ENCODE measurements at regions not wholly inside any gene's neighbourhood (a gene's known extent, or its start where the extent isn't known, plus 50 kb on each side); places are given as distances from the start of the nearest gene placed in this dataset.
"Not testable (repeated sequence)": the region's sequence is repeated elsewhere in the genome, so short reads cannot be mapped to it uniquely, and the experiment has no call there.

DNA sequence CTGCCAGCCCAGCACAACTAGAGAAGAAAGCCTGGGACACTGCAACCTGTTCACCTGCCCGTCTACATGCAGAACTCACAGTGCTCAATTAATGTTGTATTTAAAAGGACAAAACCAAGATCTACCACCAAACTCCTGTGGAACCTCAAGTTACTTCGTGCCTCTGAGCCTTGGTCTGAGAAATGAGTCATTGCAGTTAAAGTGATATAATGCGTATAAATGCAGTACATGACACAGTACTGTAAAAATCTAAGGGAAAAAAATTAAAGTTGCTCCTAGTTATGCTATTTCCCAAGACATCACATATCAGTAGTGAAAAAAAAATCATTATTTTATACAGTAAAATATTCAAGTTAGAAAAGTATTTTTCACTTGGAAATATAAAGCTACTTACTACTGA is 138.9 kb downstream of the ZIC4 start:
- Mint-ChIP-seq H3K27me3 (ENCODE audit: unreplicated experiment) (no peaks in the 10 kb centered on the region), H3K4me3 (ENCODE audit: unreplicated experiment) (no peak overlapping the region), H3K4me1 (ENCODE audit: unreplicated experiment) (no peaks in the 10 kb centered on the region), H3K9me3 (ENCODE audit: unreplicated experiment) (no peaks in the 10 kb centered on the region), H3K27ac (ENCODE audit: unreplicated experiment) (no peak overlapping the region), H3K36me3 (ENCODE audit: low read depth, unreplicated experiment) (no peaks in the 10 kb centered on the region)
- TF ChIP-seq, protein P1, sequence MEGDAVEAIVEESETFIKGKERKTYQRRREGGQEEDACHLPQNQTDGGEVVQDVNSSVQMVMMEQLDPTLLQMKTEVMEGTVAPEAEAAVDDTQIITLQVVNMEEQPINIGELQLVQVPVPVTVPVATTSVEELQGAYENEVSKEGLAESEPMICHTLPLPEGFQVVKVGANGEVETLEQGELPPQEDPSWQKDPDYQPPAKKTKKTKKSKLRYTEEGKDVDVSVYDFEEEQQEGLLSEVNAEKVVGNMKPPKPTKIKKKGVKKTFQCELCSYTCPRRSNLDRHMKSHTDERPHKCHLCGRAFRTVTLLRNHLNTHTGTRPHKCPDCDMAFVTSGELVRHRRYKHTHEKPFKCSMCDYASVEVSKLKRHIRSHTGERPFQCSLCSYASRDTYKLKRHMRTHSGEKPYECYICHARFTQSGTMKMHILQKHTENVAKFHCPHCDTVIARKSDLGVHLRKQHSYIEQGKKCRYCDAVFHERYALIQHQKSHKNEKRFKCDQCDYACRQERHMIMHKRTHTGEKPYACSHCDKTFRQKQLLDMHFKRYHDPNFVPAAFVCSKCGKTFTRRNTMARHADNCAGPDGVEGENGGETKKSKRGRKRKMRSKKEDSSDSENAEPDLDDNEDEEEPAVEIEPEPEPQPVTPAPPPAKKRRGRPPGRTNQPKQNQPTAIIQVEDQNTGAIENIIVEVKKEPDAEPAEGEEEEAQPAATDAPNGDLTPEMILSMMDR (IDR thresholded peaks at IDR 0.05; ENCODE audit: unreplicated experiment), result no peak
- no peak for DNase-seq (ENCODE audit: low spot score)

GRCh38 chr3:147257944-147258343 is 148.4 kb downstream of the ZIC4 start:
- no peaks in the 10 kb centered on the region for H3K27me3 Mint-ChIP-seq (ENCODE audit: unreplicated experiment)
- no peak overlapping the region for H3K4me3 Mint-ChIP-seq (ENCODE audit: unreplicated experiment)
- no peaks in the 10 kb centered on the region for H3K36me3 Mint-ChIP-seq (ENCODE audit: low read depth, unreplicated experiment)

GRCh38 chr3:147256739-147257138 is 149.6 kb downstream of the ZIC4 start:
- Mint-ChIP-seq H3K27ac (ENCODE audit: unreplicated experiment) (no peak overlapping the region), H3K27me3 (ENCODE audit: unreplicated experiment) (no peaks in the 10 kb centered on the region), H3K4me1 (ENCODE audit: unreplicated experiment) (no peaks in the 10 kb centered on the region), H3K36me3 (ENCODE audit: low read depth, unreplicated experiment) (no peaks in the 10 kb centered on the region), H3K9me3 (ENCODE audit: unreplicated experiment) (no peaks in the 10 kb centered on the region), H3K4me3 (ENCODE audit: unreplicated experiment) (no peak overlapping the region)
- TF ChIP-seq, protein P1 (IDR thresholded peaks at IDR 0.05; ENCODE audit: unreplicated experiment), result no peak
- no peak for DNase-seq (ENCODE audit: low spot score)

More at GRCh38 chr3:147257944-147258343, 148.4 kb downstream of the ZIC4 start:
- Mint-ChIP-seq H3K9me3 (ENCODE audit: unreplicated experiment) (no peaks in the 10 kb centered on the region), H3K27ac (ENCODE audit: unreplicated experiment) (no peak overlapping the region), H3K4me1 (ENCODE audit: unreplicated experiment) (no peaks in the 10 kb centered on the region)
- DNase-seq (ENCODE audit: low spot score), result no peak
- TF ChIP-seq, protein P1 (IDR thresholded peaks at IDR 0.05; ENCODE audit: unreplicated experiment), result no peak

- no peaks in the 10 kb centered on the region for H3K9me3 Mint-ChIP-seq (ENCODE audit: unreplicated experiment)
- H3K4me3 Mint-ChIP-seq (ENCODE audit: unreplicated experiment), result no peak overlapping the region
- TF ChIP-seq, protein P1 (IDR thresholded peaks at IDR 0.05; ENCODE audit: unreplicated experiment), result no peak
- H3K4me1 Mint-ChIP-seq (ENCODE audit: unreplicated experiment), result peaks cover 5% of the 10 kb centered on the region
- DNase-seq (ENCODE audit: low spot score), result no peak
- H3K27ac Mint-ChIP-seq (ENCODE audit: unreplicated experiment), result no peak overlapping the region
- no peaks in the 10 kb centered on the region for H3K36me3 Mint-ChIP-seq (ENCODE audit: low read depth, unreplicated experiment)
- H3K27me3 Mint-ChIP-seq (ENCODE audit: unreplicated experiment), result peaks cover 2% of the 10 kb centered on the region
Measured at GRCh38 chr3:147246906-147247305, 159.4 kb downstream of the ZIC4 start.

GRCh38 chr3:147245638-147246037 is 160.7 kb downstream of the ZIC4 start:
- DNase-seq (ENCODE audit: low spot score); H3K36me3 Mint-ChIP-seq (ENCODE audit: low read depth, unreplicated experiment); H3K27me3 Mint-ChIP-seq (ENCODE audit: unreplicated experiment); H3K9me3 Mint-ChIP-seq (ENCODE audit: unreplicated experiment); H3K27ac Mint-ChIP-seq (ENCODE audit: unreplicated experiment); H3K4me1 Mint-ChIP-seq (ENCODE audit: unreplicated experiment); H3K4me3 Mint-ChIP-seq (ENCODE audit: unreplicated experiment): not testable (repeated sequence)

GRCh38 chr3:147245022-147245421 is 161.3 kb downstream of the ZIC4 start:
- not testable (repeated sequence) for H3K4me1 Mint-ChIP-seq (ENCODE audit: unreplicated experiment)

More at GRCh38 chr3:147245022-147245421, 161.3 kb downstream of the ZIC4 start:
- H3K27ac Mint-ChIP-seq (ENCODE audit: unreplicated experiment); H3K9me3 Mint-ChIP-seq (ENCODE audit: unreplicated experiment); H3K4me3 Mint-ChIP-seq (ENCODE audit: unreplicated experiment); H3K36me3 Mint-ChIP-seq (ENCODE audit: low read depth, unreplicated experiment); DNase-seq (ENCODE audit: low spot score); H3K27me3 Mint-ChIP-seq (ENCODE audit: unreplicated experiment): not testable (repeated sequence)
